Bronchial epithelial cell (primary cell): ENCODE measurements at regions not wholly inside any gene's neighbourhood (a gene's known extent, or its start where the extent isn't known, plus 50 kb on each side); places are given as distances from the start of the nearest gene placed in this dataset.

Experiments
- DNase-seq: peaks from one replicate; pipeline ENCODE4 v3.0.0-alpha.2; 2010; ENCODE audit warnings: low read depth
- FAIRE-seq: peaks from 2 replicates; lab custom pipeline; 2011; peaks lifted over from hg19 to GRCh38; lab: Jason Lieb, UNC
- H3K27me3 ChIP-seq: 2 replicates; pipeline ENCODE4 v1.5.1; 2011; ENCODE audit warnings: low read length; ENCODE audit not compliant: control insufficient read depth, insufficient read depth
- H3K36me3 ChIP-seq: 2 replicates; pipeline ENCODE4 v1.5.1; 2011; ENCODE audit warnings: low read length; ENCODE audit not compliant: control insufficient read depth, insufficient read depth
- H3K4me3 ChIP-seq: 2 replicates; pipeline ENCODE4 v1.5.1; 2011; ENCODE audit warnings: mild to moderate bottlenecking, low read depth, low read length, control low read depth
- TF ChIP-seq, protein P1 (sequence below): IDR thresholded peaks from 2 replicates; pipeline ENCODE4 v1.5.1; 2011; ENCODE audit warnings: mild to moderate bottlenecking, moderate library complexity, low read length, control low read depth, inconsistent platforms; ENCODE audit not compliant: insufficient read depth, severe bottlenecking

DNA sequence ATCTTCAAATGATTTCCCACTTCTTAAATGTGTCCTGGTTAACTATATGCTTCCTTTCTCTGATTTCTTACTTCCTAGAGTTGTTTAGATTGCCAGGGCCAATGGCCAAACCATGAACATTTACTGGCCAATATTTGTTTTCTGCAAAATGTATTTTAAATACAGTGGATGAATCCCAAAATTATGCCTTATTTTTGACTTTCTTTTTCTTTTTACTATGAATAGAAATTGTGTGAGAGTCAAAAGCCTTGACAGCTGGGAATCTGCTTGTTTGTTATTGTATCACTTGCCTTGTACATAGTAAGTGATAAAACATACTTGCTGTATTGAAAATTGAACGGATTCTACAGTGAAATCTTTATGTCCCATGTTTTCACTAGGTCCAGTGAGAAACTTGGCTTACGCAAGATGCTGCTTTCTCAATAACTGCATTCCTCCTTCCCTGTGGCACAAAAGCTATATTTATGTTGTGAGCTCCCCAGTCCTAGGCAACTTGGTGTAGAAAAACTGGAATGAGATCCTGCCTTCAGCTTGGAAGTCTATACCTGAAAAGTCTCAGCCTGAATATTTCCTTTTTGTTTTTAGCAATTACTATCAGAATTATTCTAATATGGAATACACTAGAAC, 295.2 kb downstream of the EPHA7 start:
- Histone ChIP-seq H3K4me3 (no peak overlapping the region), H3K27me3 (no peaks in the 10 kb centered on the region), H3K36me3 (no peaks in the 10 kb centered on the region)
- TF ChIP-seq, protein P1, sequence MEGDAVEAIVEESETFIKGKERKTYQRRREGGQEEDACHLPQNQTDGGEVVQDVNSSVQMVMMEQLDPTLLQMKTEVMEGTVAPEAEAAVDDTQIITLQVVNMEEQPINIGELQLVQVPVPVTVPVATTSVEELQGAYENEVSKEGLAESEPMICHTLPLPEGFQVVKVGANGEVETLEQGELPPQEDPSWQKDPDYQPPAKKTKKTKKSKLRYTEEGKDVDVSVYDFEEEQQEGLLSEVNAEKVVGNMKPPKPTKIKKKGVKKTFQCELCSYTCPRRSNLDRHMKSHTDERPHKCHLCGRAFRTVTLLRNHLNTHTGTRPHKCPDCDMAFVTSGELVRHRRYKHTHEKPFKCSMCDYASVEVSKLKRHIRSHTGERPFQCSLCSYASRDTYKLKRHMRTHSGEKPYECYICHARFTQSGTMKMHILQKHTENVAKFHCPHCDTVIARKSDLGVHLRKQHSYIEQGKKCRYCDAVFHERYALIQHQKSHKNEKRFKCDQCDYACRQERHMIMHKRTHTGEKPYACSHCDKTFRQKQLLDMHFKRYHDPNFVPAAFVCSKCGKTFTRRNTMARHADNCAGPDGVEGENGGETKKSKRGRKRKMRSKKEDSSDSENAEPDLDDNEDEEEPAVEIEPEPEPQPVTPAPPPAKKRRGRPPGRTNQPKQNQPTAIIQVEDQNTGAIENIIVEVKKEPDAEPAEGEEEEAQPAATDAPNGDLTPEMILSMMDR, result no peak
- FAIRE-seq (no peak), DNase-seq (no peak)

DNA sequence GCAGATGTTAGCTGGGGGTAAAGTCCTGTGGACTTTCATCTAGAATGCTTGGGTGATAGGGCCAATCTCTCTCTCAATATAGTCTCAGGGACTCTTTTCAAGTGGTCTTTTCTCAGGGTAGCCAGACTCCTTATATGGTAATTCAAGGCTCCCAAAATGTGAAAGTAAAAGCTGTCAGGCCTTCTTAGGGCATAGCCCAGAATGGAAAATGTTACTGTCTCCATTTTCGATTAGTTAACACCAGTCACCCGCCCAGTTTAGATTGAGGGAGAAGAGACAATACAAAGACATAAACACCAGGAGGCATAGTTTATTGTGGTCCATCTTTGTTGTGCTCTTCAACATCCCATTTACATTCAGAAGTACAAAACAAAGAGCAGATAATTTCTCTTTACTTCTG, 295.8 kb downstream of the EPHA7 start:
- H3K4me3 ChIP-seq, result no peak overlapping the region
- no peak for FAIRE-seq
- no peak for DNase-seq
- TF ChIP-seq, protein P1, result no peak
- no peaks in the 10 kb centered on the region for H3K36me3 ChIP-seq
- no peaks in the 10 kb centered on the region for H3K27me3 ChIP-seq

GRCh38 chr6:93120154-93120742, 299.1 kb downstream of the EPHA7 start:
- no peak for DNase-seq
- Histone ChIP-seq H3K36me3 (no peaks in the 10 kb centered on the region), H3K27me3 (no peaks in the 10 kb centered on the region), H3K4me3 (no peak overlapping the region)
- TF ChIP-seq, protein P1, result no peak
- no peak for FAIRE-seq

- TF ChIP-seq, protein P1, result no peak
- no peaks in the 10 kb centered on the region for H3K27me3 ChIP-seq
- DNase-seq, result no peak
- H3K36me3 ChIP-seq, result no peaks in the 10 kb centered on the region
- no peak overlapping the region for H3K4me3 ChIP-seq
- no peak for FAIRE-seq
Measured at GRCh38 chr6:93105907-93106306, 313.5 kb downstream of the EPHA7 start.

GRCh38 chr6:93105017-93105416, 314.3 kb downstream of the EPHA7 start:
- H3K4me3 ChIP-seq, result no peak overlapping the region
- DNase-seq, result peak; percentile 5
- H3K27me3 ChIP-seq, result no peaks in the 10 kb centered on the region
- H3K36me3 ChIP-seq, result no peaks in the 10 kb centered on the region
- no peak for FAIRE-seq
- TF ChIP-seq, protein P1, result no peak
